GM12875 (cell line): ENCODE measurements at regions not wholly inside any gene's neighbourhood (a gene's known extent, or its start where the extent isn't known, plus 50 kb on each side); places are given as distances from the start of the nearest gene placed in this dataset.

Source experiments
- H3K4me3 ChIP-seq: one replicate; pipeline ENCODE4 v1.5.1; 2011; ENCODE audit warnings: low read depth, low read length, control low read depth
- CTCF ChIP-seq: IDR thresholded peaks from 2 replicates; pipeline ENCODE4 v1.5.1; 2011; ENCODE audit warnings: low read depth, mild to moderate bottlenecking, control low read depth, inconsistent platforms, low read length, moderate library complexity, borderline replicate concordance; ENCODE audit not compliant: insufficient read depth

GRCh38 chr16:7137560-7138330 lies 194.9 kb upstream of the RBFOX1 start:
- no peak for TF ChIP-seq CTCF
- H3K4me3 ChIP-seq = no peak overlapping the region

- TF ChIP-seq CTCF = no peak
- no peak overlapping the region for H3K4me3 ChIP-seq
These were observed 200.2 kb upstream of the RBFOX1 start for GRCh38 chr16:7132465-7132864.

GRCh38 chr16:7124701-7125100 lies 207.9 kb upstream of the RBFOX1 start:
- H3K4me3 ChIP-seq = no peak overlapping the region
- TF ChIP-seq CTCF = no peak

- no peak overlapping the region for H3K4me3 ChIP-seq
- no peak for TF ChIP-seq CTCF
These were observed 208.4 kb upstream of the RBFOX1 start for GRCh38 chr16:7124242-7124641.

- TF ChIP-seq CTCF = no peak
- no peak overlapping the region for H3K4me3 ChIP-seq
These were observed 215.9 kb upstream of the RBFOX1 start for GRCh38 chr16:7116734-7117133.

- no peak overlapping the region for H3K4me3 ChIP-seq
These were observed 216.7 kb upstream of the RBFOX1 start for GRCh38 chr16:7115898-7116297.

More at GRCh38 chr16:7115898-7116297, 216.7 kb upstream of the RBFOX1 start:
- no peak for TF ChIP-seq CTCF
